SU-DHL-6 (cell line): ENCODE measurements at regions not wholly inside any gene's neighbourhood (a gene's known extent, or its start where the extent isn't known, plus 50 kb on each side); places are given as distances from the start of the nearest gene placed in this dataset.

ENCODE experiments used
- CTCF ChIP-seq: fragments of 200-600 bp; sonication (generic); IDR thresholded peaks from one replicate; pipeline ENCODE4 v1.5.1; 2017; ENCODE audit warnings: antibody characterized with exemption, mild to moderate bottlenecking, low read length, moderate library complexity; ENCODE audit not compliant: insufficient read depth, poor library complexity, severe bottlenecking
- EZH2phosphoT487 ChIP-seq: fragments of 200-600 bp; sonication (generic), shearing (Covaris generic); conservative IDR thresholded peaks from 2 replicates; pipeline ENCODE4 v1.6.1; 2018; ENCODE audit warnings: mild to moderate bottlenecking, antibody characterized with exemption, low read length, moderate library complexity, mixed read lengths

GRCh38 chr15:81562986-81563385, 189.0 kb upstream of the TMC3 start:
- TF ChIP-seq CTCF (no peak), EZH2phosphoT487 (no peak)
